Fibroblast of skin of abdomen (primary cell): ENCODE measurements at regions not wholly inside any gene's neighbourhood (a gene's known extent, or its start where the extent isn't known, plus 50 kb on each side); places are given as distances from the start of the nearest gene placed in this dataset.
A peak's percentile ranks its signal among the peaks of the same experiment; 100 is the strongest.

Source experiments
- DNase-seq: peaks from one replicate; pipeline ENCODE4 v3.0.0-alpha.2; 2013

- peak; percentile 90 for DNase-seq
Measured at GRCh38 chr5:14011089-14012020, 66.9 kb upstream of the DNAH5 start.

GRCh38 chr5:14009575-14009974, 65.1 kb upstream of the DNAH5 start:
- no peak for DNase-seq

GRCh38 chr5:14008819-14009311, 64.4 kb upstream of the DNAH5 start:
- no peak for DNase-seq

GRCh38 chr5:14006823-14007520, 62.5 kb upstream of the DNAH5 start:
- no peak for DNase-seq

- peak; percentile 68 for DNase-seq
Measured at GRCh38 chr5:14004598-14005394, 60.3 kb upstream of the DNAH5 start.

- DNase-seq = no peak
Measured at GRCh38 chr5:14003936-14004335, 59.4 kb upstream of the DNAH5 start.

GRCh38 chr5:14003513-14003912, 59.0 kb upstream of the DNAH5 start:
- DNase-seq = no peak

GRCh38 chr5:13998254-13998653, 53.8 kb upstream of the DNAH5 start:
- DNase-seq = no peak

GRCh38 chr5:13997514-13997913, 53.0 kb upstream of the DNAH5 start:
- no peak for DNase-seq

- peak; percentile 51 for DNase-seq
Measured at GRCh38 chr5:13994621-13995253, 50.2 kb upstream of the DNAH5 start.
